ENCODE measurements at regions not wholly inside any gene's neighbourhood (a gene's known extent, or its start where the extent isn't known, plus 50 kb on each side); places are given as distances from the start of the nearest gene placed in this dataset.

GRCh38 chr9:25442526-25442925 lies 235.7 kb downstream of the TUSC1 start:
- no peak for ATAC-seq
- Histone ChIP-seq H3K4me1 (ENCODE audit: control insufficient read depth, insufficient read depth, low read length) (no peaks in the 10 kb centered on the region), H3K27me3 (ENCODE audit: control insufficient read depth, insufficient read depth, low read length) (no peaks in the 10 kb centered on the region), H3K9me3 (ENCODE audit: control insufficient read depth, insufficient read depth, low read depth, low read length) (no peaks in the 10 kb centered on the region), H3K4me3 (ENCODE audit: low read depth in 2 of 2, low read length in 2 of 2) (no peak overlapping the region), H3K27ac (ENCODE audit: low read length) (no peak overlapping the region), H3K36me3 (ENCODE audit: control insufficient read depth, insufficient read depth, low read length) (no peaks in the 10 kb centered on the region)
- no TSS peak for BruUV-seq (replicated peaks)
- CTCF ChIA-PET, result no interaction called here
- intact Hi-C loops (cut with micrococcal nuclease; ENCODE audit: unreplicated experiment) (no loop called here), in situ Hi-C loops (cut with HindIII; ENCODE audit: low pct_unique_long_range_greater_than_20kb, low sequenced_read_pairs) (no loop called here)
- DNase-seq (ENCODE audit: low read depth, low spot score), result no peak
- no peak for TF ChIP-seq REST (IDR thresholded peaks at IDR 0.05; ENCODE audit: insufficient read depth in 1 of 2, low read depth in 2 of 2, low read length in 1 of 2)
- TF ChIP-seq CTCF (IDR thresholded peaks at IDR 0.05), result no peak
- TF ChIP-seq POLR2AphosphoS5 (IDR thresholded peaks at IDR 0.05; ENCODE audit: low read depth, low read length), result no peak
- TF ChIP-seq SIN3A (IDR thresholded peaks at IDR 0.05; ENCODE audit: borderline replicate concordance, insufficient read depth, low read depth, low read length), result no peak
- POLR2A ChIA-PET, result no interaction called here

GRCh38 chr9:25427898-25428297 lies 250.3 kb downstream of the TUSC1 start:
- no peaks in the 10 kb centered on the region for H3K36me3 ChIP-seq (ENCODE audit: control insufficient read depth, insufficient read depth, low read length)
- in situ Hi-C loops (cut with HindIII; ENCODE audit: low pct_unique_long_range_greater_than_20kb, low sequenced_read_pairs) (no loop called here), intact Hi-C loops (cut with micrococcal nuclease; ENCODE audit: unreplicated experiment) (no loop called here)
- ATAC-seq (no peak), DNase-seq (ENCODE audit: low read depth, low spot score) (no peak)
- CTCF ChIA-PET, result no interaction called here
- H3K4me3 ChIP-seq (ENCODE audit: low read depth in 2 of 2, low read length in 2 of 2), result no peak overlapping the region
- BruUV-seq (replicated peaks), result no TSS peak
- no peaks in the 10 kb centered on the region for H3K9me3 ChIP-seq (ENCODE audit: control insufficient read depth, insufficient read depth, low read depth, low read length)
- H3K27me3 ChIP-seq (ENCODE audit: control insufficient read depth, insufficient read depth, low read length), result no peaks in the 10 kb centered on the region
- no peaks in the 10 kb centered on the region for H3K4me1 ChIP-seq (ENCODE audit: control insufficient read depth, insufficient read depth, low read length)
- POLR2A ChIA-PET, result no interaction called here
- no peak for TF ChIP-seq CTCF (IDR thresholded peaks at IDR 0.05)
- TF ChIP-seq TCF7L2 (IDR thresholded peaks at IDR 0.05; ENCODE audit: low read depth, low read length), result no peak
- no peak for TF ChIP-seq POLR2AphosphoS5 (IDR thresholded peaks at IDR 0.05; ENCODE audit: low read depth, low read length)
- no peak for TF ChIP-seq REST (IDR thresholded peaks at IDR 0.05; ENCODE audit: insufficient read depth in 1 of 2, low read depth in 2 of 2, low read length in 1 of 2)
- TF ChIP-seq SIN3A (IDR thresholded peaks at IDR 0.05; ENCODE audit: borderline replicate concordance, insufficient read depth, low read depth, low read length), result no peak
- no peak overlapping the region for H3K27ac ChIP-seq (ENCODE audit: low read length)
